ENCODE measurements at regions not wholly inside any gene's neighbourhood (a gene's known extent, or its start where the extent isn't known, plus 50 kb on each side); places are given as distances from the start of the nearest gene placed in this dataset.

DNA sequence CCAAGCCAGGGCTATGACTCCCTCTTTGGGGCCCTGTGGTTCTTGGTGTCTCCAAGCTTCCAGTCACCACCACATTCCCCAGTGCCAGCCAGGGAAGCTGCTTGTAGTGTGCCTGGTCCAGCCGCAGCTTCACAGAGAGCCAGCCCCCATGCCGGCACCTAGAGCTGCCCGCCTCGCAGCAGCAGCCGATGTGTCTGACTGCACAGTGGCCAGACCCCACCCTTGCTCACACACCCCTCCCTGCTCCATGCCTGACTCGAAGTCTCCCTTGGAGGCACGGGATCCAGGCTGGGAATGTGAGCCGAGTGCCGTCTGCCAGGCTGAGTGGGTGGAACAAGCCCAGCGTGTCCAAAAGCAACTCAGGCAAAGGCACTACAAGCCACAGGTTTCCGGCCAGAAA is 123.3 kb upstream of the SFSWAP start:
- no peak overlapping the region for H3K27ac ChIP-seq
- H3K27me3 ChIP-seq, result no peaks in the 10 kb centered on the region
- no peaks in the 10 kb centered on the region for H3K4me1 ChIP-seq
- intact Hi-C loops (cut with DNase I; ENCODE audit: low total_unique reads), result no loop called here
- no peaks in the 10 kb centered on the region for H3K36me3 ChIP-seq
- TF ChIP-seq POLR2A (IDR thresholded peaks at IDR 0.05) (no peak), CTCF (IDR thresholded peaks at IDR 0.05) (no peak)
- no peaks in the 10 kb centered on the region for H3K9me3 ChIP-seq
- DNase-seq, result no peak
- H3K4me3 ChIP-seq, result no peak overlapping the region

DNA sequence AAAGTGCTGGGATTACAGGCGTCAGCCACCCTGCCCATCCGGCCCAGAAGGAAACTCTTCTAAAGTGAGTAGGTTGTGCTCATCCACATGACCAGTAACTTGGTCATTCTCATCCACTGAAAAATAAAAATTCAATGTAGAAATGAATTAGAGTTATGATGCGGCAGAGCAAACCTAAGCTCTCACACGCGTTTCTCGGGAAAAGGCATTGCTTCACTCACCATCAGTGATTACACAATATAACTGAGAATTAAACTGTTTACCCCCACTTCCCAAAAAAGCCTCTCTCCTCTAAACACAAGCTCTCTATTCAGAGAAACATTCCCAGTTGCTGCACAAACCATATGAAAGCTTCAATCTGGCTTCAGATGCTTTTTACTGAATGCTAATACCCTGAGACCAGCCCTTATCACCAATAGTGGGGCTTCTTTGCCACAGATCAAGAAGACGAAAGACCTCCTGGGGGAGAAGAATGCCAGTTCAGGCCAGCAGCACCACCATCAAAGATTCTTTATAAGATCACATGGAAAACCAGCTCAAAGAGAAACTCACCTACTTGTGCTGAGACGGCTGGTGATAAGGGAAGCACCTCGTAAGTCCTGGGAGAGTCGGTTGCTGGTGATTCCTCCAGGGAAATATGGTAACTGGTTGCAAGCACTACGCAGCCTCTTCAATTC is 121.5 kb upstream of the SFSWAP start:
- intact Hi-C loops (cut with DNase I; ENCODE audit: low total_unique reads), result no loop called here
- no peak for TF ChIP-seq CTCF (IDR thresholded peaks at IDR 0.05)
- no peak for TF ChIP-seq POLR2A (IDR thresholded peaks at IDR 0.05)
- Histone ChIP-seq H3K27ac (no peak overlapping the region), H3K27me3 (no peaks in the 10 kb centered on the region), H3K9me3 (no peaks in the 10 kb centered on the region), H3K4me3 (no peak overlapping the region), H3K36me3 (no peaks in the 10 kb centered on the region), H3K4me1 (no peaks in the 10 kb centered on the region)
- DNase-seq, result no peak

GRCh38 chr12:131589966-131590365 is 120.9 kb upstream of the SFSWAP start:
- intact Hi-C loops (cut with DNase I; ENCODE audit: low total_unique reads), result no loop called here
- H3K9me3 ChIP-seq, result no peaks in the 10 kb centered on the region
- no peak overlapping the region for H3K27ac ChIP-seq
- no peaks in the 10 kb centered on the region for H3K27me3 ChIP-seq
- no peaks in the 10 kb centered on the region for H3K4me1 ChIP-seq
- no peak for TF ChIP-seq POLR2A (IDR thresholded peaks at IDR 0.05)
- TF ChIP-seq CTCF (IDR thresholded peaks at IDR 0.05), result no peak
- no peak overlapping the region for H3K4me3 ChIP-seq
- H3K36me3 ChIP-seq, result no peaks in the 10 kb centered on the region
- no peak for DNase-seq

DNA sequence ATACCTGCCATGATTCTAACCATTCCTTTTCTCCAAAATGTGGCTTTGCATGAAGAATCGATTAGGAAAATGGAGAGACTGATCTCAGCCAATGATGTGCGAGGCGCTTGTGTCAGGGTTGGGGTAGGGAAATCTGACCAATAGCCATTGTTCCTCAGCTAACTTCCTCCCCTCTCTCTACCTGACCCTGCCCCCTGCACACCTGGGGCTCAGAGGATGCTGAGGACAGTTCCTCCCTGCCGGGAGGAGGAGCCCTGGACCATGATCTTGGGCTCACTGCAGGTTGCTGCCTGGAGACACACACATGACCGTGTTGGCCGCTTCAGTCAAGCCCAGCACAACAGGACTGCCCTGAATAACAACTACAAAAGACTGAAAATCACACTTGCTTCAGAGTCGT is 119.8 kb upstream of the SFSWAP start:
- H3K4me3 ChIP-seq, result no peak overlapping the region
- H3K4me1 ChIP-seq, result no peaks in the 10 kb centered on the region
- no peak for TF ChIP-seq CTCF (IDR thresholded peaks at IDR 0.05)
- intact Hi-C loops (cut with DNase I; ENCODE audit: low total_unique reads), result no loop called here
- H3K9me3 ChIP-seq, result no peaks in the 10 kb centered on the region
- H3K36me3 ChIP-seq, result no peaks in the 10 kb centered on the region
- no peaks in the 10 kb centered on the region for H3K27me3 ChIP-seq
- no peak for DNase-seq
- H3K27ac ChIP-seq, result no peak overlapping the region

GRCh38 chr12:131591714-131592709 is 118.9 kb upstream of the SFSWAP start:
- no peak for TF ChIP-seq CTCF (IDR thresholded peaks at IDR 0.05)
- no peak for TF ChIP-seq POLR2A (IDR thresholded peaks at IDR 0.05)
- intact Hi-C loops (cut with DNase I; ENCODE audit: low total_unique reads), result no loop called here
- DNase-seq, result no peak
- Histone ChIP-seq H3K27ac (no peak overlapping the region), H3K36me3 (no peaks in the 10 kb centered on the region), H3K4me3 (no peak overlapping the region), H3K4me1 (no peaks in the 10 kb centered on the region), H3K27me3 (no peaks in the 10 kb centered on the region), H3K9me3 (no peaks in the 10 kb centered on the region)

Measured in uterus (tissue), 3 donors.